Endothelial cell of umbilical vein (primary cell): ENCODE measurements at regions not wholly inside any gene's neighbourhood (a gene's known extent, or its start where the extent isn't known, plus 50 kb on each side); places are given as distances from the start of the nearest gene placed in this dataset.

ENCODE experiments used
- BruUV-seq: library from RNA; stranded (reverse); fragments of 400-500 nt; replicated peaks from 2 replicates; lab custom pipeline; 2021; lab: Mats Ljungman, UMichigan
- CTCF ChIA-PET: fragments of 300-600, 350-600 bp; sonication (Branson Sonifier 250); formaldehyde crosslinking; loops from one replicate; lab custom pipeline; 2021; ENCODE audit warnings: antibody characterized with exemption, inconsistent platforms; lab: Charles Lee
- POLR2A ChIA-PET: fragments of 300-600, 350-600 bp; sonication (Branson Sonifier 250); formaldehyde crosslinking; loops from one replicate; lab custom pipeline; 2021; ENCODE audit warnings: antibody characterized with exemption, inconsistent platforms; lab: Charles Lee
- DNase-seq: peaks from one replicate; pipeline ENCODE4 v3.0.0-alpha.2; 2011; ENCODE audit warnings: low read depth, low spot score
- FAIRE-seq: peaks from 2 replicates; lab custom pipeline; 2011; peaks lifted over from hg19 to GRCh38; lab: Jason Lieb, UNC
- H2AFZ ChIP-seq: 2 replicates; pipeline ENCODE4 v1.6.0; 2012; ENCODE audit warnings: low read depth, low read length, control low read depth, inconsistent platforms
- H3K27ac ChIP-seq: 2 replicates; pipeline ENCODE4 v1.5.1; 2011; ENCODE audit warnings: low read depth, mild to moderate bottlenecking, control low read depth, low read length, moderate library complexity; ENCODE audit not compliant: insufficient read depth
- H3K27me3 ChIP-seq, 2 experiments: 2 replicates each; pipeline versions ENCODE4 v1.6.0 to v1.6.1; 2011; ENCODE audit warnings: low read length in 2 of 2, mixed read lengths in 1 of 2; ENCODE audit not compliant: control insufficient read depth in 2 of 2, insufficient read depth in 2 of 2
- H3K36me3 ChIP-seq, 2 experiments: 2 replicates in 1 of 2; 3 replicates in 1 of 2; pipeline ENCODE4 v1.5.1; 2011; ENCODE audit warnings: low read length in 2 of 2, mild to moderate bottlenecking in 1 of 2, moderate library complexity in 1 of 2; ENCODE audit not compliant: control insufficient read depth in 2 of 2, insufficient read depth in 2 of 2; ENCODE audit errors: extremely low read depth in 1 of 2
- H3K4me1 ChIP-seq: 3 replicates; pipeline ENCODE4 v1.5.1; 2011; ENCODE audit warnings: mild to moderate bottlenecking, low read length; ENCODE audit not compliant: control insufficient read depth, insufficient read depth; ENCODE audit errors: extremely low read depth
- H3K4me2 ChIP-seq: 2 replicates; pipeline ENCODE4 v1.6.1; 2011; ENCODE audit warnings: low read length, control low read depth, mixed read lengths; ENCODE audit not compliant: insufficient read depth
- H3K4me3 ChIP-seq, 3 experiments: fragments of 200-600 bp in 1 of 3; sonication (generic), shearing (Covaris generic) in 1 of 3; replicated peaks in 1 of 3; 2 replicates each; pipeline ENCODE4 v1.5.1; 2011 to 2016; ENCODE audit warnings: control low read depth in 3 of 3, low read length in 3 of 3, mild to moderate bottlenecking in 2 of 3, inconsistent platforms in 1 of 3, low read depth in 1 of 3, moderate library complexity in 1 of 3; ENCODE audit not compliant: insufficient read depth in 1 of 3
- H3K79me2 ChIP-seq: 2 replicates; pipeline ENCODE4 v1.6.0; 2012; ENCODE audit warnings: low read length, inconsistent platforms; ENCODE audit not compliant: control insufficient read depth, insufficient read depth
- H3K9ac ChIP-seq: replicated peaks from 2 replicates; pipeline ENCODE3; 2011; ENCODE audit warnings: low read length, control low read depth; ENCODE audit not compliant: insufficient read depth; ENCODE audit errors: extremely low read depth
- H3K9me1 ChIP-seq: replicated peaks from 3 replicates; pipeline ENCODE4 v1.6.0; 2011; ENCODE audit warnings: mild to moderate bottlenecking, low read length; ENCODE audit not compliant: control insufficient read depth, insufficient read depth; ENCODE audit errors: extremely low read depth
- H3K9me3 ChIP-seq: replicated peaks from 2 replicates; pipeline ENCODE4 v1.5.1; 2012; ENCODE audit warnings: low read length, inconsistent platforms; ENCODE audit not compliant: control insufficient read depth, insufficient read depth
- H4K20me1 ChIP-seq: replicated peaks from 2 replicates; pipeline ENCODE3; 2011; ENCODE audit warnings: mild to moderate bottlenecking, low read length; ENCODE audit not compliant: control insufficient read depth, insufficient read depth; ENCODE audit errors: extremely low read depth
- CTCF ChIP-seq, 2 donors: IDR thresholded peaks; 1 replicate in 1 of 2; 2 replicates in 1 of 2; pipeline ENCODE4 v1.5.1; 2011; ENCODE audit warnings: low read length in 2 of 2, mild to moderate bottlenecking in 2 of 2, moderate library complexity in 2 of 2, control low read depth in 1 of 2, inconsistent platforms in 1 of 2, low read depth in 1 of 2; ENCODE audit not compliant: insufficient read depth in 1 of 2; ENCODE audit errors: extremely low read depth in 1 of 2
- EZH2 ChIP-seq: IDR thresholded peaks from 2 replicates; pipeline ENCODE4 v1.6.1; 2012; ENCODE audit warnings: borderline replicate concordance, low read depth, mild to moderate bottlenecking, moderate library complexity, low read length, inconsistent platforms; ENCODE audit not compliant: severe bottlenecking
- FOS ChIP-seq: IDR thresholded peaks from 2 replicates; pipeline ENCODE4 v1.6.1; 2011; ENCODE audit warnings: mild to moderate bottlenecking, low read length, moderate library complexity, borderline replicate concordance; ENCODE audit not compliant: insufficient read depth
- GATA2 ChIP-seq: IDR thresholded peaks from 2 replicates; pipeline ENCODE4 v1.7.0; 2011; ENCODE audit warnings: low read depth, mild to moderate bottlenecking, moderate library complexity, mixed read lengths, low read length; ENCODE audit not compliant: insufficient read length, insufficient read depth
- JUN ChIP-seq: IDR thresholded peaks from 2 replicates; pipeline ENCODE4 v1.6.1; 2011; ENCODE audit warnings: borderline replicate concordance, low read depth; ENCODE audit not compliant: insufficient read length, insufficient read depth
- MAX ChIP-seq: IDR thresholded peaks from 2 replicates; pipeline ENCODE4 v1.6.1; 2011; ENCODE audit not compliant: insufficient read depth, insufficient read length
- MYC ChIP-seq: IDR thresholded peaks from one replicate; pipeline ENCODE4 v1.6.1; 2011; ENCODE audit warnings: mild to moderate bottlenecking, low read depth, low read length
- POLR2A ChIP-seq: IDR thresholded peaks from 2 replicates; pipeline ENCODE4 v1.6.1; 2012; ENCODE audit warnings: low read depth, mild to moderate bottlenecking, control low read depth, low read length
- POLR2AphosphoS5 ChIP-seq: IDR thresholded peaks from 2 replicates; pipeline ENCODE4 v1.6.1; 2012; ENCODE audit warnings: low read depth, mild to moderate bottlenecking, control low read depth, low read length, moderate library complexity; ENCODE audit not compliant: insufficient read depth
- dilution Hi-C: fragments of 300-500 bp; cut with MboI; formaldehyde crosslinking; loops from one replicate; pipeline ENCODE4 v1.15.0; 2019; ENCODE audit warnings: low sequenced_read_pairs; ENCODE audit not compliant: extremely low pct_ligation_motif_present
- intact Hi-C: fragments of 100-400 bp; cut with micrococcal nuclease; formaldehyde crosslinking; loops from one replicate; pipeline ENCODE4 v1.10.0; 2022

- H4K20me1 ChIP-seq: no peaks in the 10 kb centered on the region
- ChIA-PET POLR2A (no interaction called here), CTCF (no interaction called here)
- TF ChIP-seq MAX: no peak
- no peak for TF ChIP-seq MYC
- TF ChIP-seq JUN: no peak
- no peak for TF ChIP-seq EZH2
- TF ChIP-seq CTCF (IDR thresholded peaks at IDR 0.05; ENCODE audit: extremely low read depth in 1 of 2, insufficient read depth in 1 of 2, low read depth in 1 of 2, low read length in 2 of 2): no peak
- no peak for TF ChIP-seq POLR2A
- no peak for TF ChIP-seq FOS
- TF ChIP-seq POLR2AphosphoS5: no peak
- no peak for TF ChIP-seq GATA2
- no TSS peak for BruUV-seq
- no peaks in the 10 kb centered on the region for H3K9me1 ChIP-seq
- dilution Hi-C loops: no loop called here
- H3K27ac ChIP-seq: no peak overlapping the region
- peaks cover 0 to 3% of the 10 kb centered on the region in 2 experiments for H3K27me3 ChIP-seq
- no peak overlapping the region for H3K4me3 ChIP-seq
- FAIRE-seq (no peak), DNase-seq (no peak)
- H3K9ac ChIP-seq: no peak overlapping the region
- H3K9me3 ChIP-seq: no peaks in the 10 kb centered on the region
- intact Hi-C loops: no loop called here
- no peaks in the 10 kb centered on the region for H3K79me2 ChIP-seq
- no peak overlapping the region for H2AFZ ChIP-seq
- H3K36me3 ChIP-seq: no peaks in the 10 kb centered on the region
- H3K4me1 ChIP-seq: no peaks in the 10 kb centered on the region
- no peak overlapping the region for H3K4me2 ChIP-seq
These were observed 112.4 kb downstream of the ACER2 start for GRCh38 chr9:19521205-19521604.
